ENCODE measurements at regions not wholly inside any gene's neighbourhood (a gene's known extent, or its start where the extent isn't known, plus 50 kb on each side); places are given as distances from the start of the nearest gene placed in this dataset.

DNA sequence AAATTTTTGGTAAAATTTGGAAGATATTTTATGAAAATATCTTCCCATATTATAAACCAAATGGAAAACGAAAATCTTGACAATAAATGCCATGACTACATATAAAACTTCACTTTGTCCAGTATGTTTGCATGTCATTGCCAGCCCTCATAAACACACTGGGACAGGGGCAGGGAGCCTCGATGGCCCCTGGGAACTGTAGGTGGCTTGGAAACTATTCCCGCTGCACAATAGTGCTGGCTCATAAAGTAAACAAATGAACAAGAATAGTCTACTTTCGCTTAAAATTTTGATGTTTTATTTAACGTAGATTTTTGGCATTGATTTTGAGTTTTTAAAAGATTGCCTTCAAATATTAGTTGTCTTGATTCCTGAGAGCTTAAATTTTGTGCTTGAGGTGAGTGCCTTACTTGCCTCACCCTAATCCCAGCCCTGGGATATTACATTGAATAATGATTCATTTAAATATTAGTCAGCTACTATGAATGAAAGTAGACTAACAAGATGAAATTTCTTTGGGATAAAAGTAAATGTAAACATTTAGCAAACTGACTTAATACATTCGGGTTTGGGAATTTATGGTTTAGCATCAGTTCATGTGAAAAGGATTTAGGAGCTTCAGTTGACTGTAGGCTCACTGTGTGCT lies 74.0 kb upstream of the PKP2 start:
- no peak for TF ChIP-seq NR3C1 (IDR thresholded peaks at IDR 0.05)
- TF ChIP-seq, protein P1, sequence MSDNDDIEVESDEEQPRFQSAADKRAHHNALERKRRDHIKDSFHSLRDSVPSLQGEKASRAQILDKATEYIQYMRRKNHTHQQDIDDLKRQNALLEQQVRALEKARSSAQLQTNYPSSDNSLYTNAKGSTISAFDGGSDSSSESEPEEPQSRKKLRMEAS (IDR thresholded peaks at IDR 0.05), result no peak
- TF ChIP-seq, protein P2, sequence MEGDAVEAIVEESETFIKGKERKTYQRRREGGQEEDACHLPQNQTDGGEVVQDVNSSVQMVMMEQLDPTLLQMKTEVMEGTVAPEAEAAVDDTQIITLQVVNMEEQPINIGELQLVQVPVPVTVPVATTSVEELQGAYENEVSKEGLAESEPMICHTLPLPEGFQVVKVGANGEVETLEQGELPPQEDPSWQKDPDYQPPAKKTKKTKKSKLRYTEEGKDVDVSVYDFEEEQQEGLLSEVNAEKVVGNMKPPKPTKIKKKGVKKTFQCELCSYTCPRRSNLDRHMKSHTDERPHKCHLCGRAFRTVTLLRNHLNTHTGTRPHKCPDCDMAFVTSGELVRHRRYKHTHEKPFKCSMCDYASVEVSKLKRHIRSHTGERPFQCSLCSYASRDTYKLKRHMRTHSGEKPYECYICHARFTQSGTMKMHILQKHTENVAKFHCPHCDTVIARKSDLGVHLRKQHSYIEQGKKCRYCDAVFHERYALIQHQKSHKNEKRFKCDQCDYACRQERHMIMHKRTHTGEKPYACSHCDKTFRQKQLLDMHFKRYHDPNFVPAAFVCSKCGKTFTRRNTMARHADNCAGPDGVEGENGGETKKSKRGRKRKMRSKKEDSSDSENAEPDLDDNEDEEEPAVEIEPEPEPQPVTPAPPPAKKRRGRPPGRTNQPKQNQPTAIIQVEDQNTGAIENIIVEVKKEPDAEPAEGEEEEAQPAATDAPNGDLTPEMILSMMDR (IDR thresholded peaks at IDR 0.05), result no peak
- TF ChIP-seq POLR2AphosphoS2 (conservative IDR thresholded peaks at IDR 0.05; ENCODE audit: low read length), result no peak
- TF ChIP-seq, protein P3, sequence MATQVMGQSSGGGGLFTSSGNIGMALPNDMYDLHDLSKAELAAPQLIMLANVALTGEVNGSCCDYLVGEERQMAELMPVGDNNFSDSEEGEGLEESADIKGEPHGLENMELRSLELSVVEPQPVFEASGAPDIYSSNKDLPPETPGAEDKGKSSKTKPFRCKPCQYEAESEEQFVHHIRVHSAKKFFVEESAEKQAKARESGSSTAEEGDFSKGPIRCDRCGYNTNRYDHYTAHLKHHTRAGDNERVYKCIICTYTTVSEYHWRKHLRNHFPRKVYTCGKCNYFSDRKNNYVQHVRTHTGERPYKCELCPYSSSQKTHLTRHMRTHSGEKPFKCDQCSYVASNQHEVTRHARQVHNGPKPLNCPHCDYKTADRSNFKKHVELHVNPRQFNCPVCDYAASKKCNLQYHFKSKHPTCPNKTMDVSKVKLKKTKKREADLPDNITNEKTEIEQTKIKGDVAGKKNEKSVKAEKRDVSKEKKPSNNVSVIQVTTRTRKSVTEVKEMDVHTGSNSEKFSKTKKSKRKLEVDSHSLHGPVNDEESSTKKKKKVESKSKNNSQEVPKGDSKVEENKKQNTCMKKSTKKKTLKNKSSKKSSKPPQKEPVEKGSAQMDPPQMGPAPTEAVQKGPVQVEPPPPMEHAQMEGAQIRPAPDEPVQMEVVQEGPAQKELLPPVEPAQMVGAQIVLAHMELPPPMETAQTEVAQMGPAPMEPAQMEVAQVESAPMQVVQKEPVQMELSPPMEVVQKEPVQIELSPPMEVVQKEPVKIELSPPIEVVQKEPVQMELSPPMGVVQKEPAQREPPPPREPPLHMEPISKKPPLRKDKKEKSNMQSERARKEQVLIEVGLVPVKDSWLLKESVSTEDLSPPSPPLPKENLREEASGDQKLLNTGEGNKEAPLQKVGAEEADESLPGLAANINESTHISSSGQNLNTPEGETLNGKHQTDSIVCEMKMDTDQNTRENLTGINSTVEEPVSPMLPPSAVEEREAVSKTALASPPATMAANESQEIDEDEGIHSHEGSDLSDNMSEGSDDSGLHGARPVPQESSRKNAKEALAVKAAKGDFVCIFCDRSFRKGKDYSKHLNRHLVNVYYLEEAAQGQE (IDR thresholded peaks at IDR 0.05), result no peak
- TF ChIP-seq EHMT2 (IDR thresholded peaks at IDR 0.05; ENCODE audit: low read depth), result no peak
- TF ChIP-seq, protein P4, sequence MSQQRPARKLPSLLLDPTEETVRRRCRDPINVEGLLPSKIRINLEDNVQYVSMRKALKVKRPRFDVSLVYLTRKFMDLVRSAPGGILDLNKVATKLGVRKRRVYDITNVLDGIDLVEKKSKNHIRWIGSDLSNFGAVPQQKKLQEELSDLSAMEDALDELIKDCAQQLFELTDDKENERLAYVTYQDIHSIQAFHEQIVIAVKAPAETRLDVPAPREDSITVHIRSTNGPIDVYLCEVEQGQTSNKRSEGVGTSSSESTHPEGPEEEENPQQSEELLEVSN (IDR thresholded peaks at IDR 0.05; ENCODE audit: borderline replicate concordance, low read depth), result no peak
- TF ChIP-seq POLR2A (IDR thresholded peaks at IDR 0.05; ENCODE audit: low read length), result no peak
- TF ChIP-seq RFX5 (IDR thresholded peaks at IDR 0.05), result no peak
- TF ChIP-seq, protein P5, sequence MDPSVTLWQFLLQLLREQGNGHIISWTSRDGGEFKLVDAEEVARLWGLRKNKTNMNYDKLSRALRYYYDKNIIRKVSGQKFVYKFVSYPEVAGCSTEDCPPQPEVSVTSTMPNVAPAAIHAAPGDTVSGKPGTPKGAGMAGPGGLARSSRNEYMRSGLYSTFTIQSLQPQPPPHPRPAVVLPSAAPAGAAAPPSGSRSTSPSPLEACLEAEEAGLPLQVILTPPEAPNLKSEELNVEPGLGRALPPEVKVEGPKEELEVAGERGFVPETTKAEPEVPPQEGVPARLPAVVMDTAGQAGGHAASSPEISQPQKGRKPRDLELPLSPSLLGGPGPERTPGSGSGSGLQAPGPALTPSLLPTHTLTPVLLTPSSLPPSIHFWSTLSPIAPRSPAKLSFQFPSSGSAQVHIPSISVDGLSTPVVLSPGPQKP (IDR thresholded peaks at IDR 0.05; ENCODE audit: low read depth, low read length), result no peak
- TF ChIP-seq RCOR1 (IDR thresholded peaks at IDR 0.05; ENCODE audit: low read depth, low read length), result no peak
- TF ChIP-seq, protein P6, sequence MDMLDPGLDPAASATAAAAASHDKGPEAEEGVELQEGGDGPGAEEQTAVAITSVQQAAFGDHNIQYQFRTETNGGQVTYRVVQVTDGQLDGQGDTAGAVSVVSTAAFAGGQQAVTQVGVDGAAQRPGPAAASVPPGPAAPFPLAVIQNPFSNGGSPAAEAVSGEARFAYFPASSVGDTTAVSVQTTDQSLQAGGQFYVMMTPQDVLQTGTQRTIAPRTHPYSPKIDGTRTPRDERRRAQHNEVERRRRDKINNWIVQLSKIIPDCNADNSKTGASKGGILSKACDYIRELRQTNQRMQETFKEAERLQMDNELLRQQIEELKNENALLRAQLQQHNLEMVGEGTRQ (IDR thresholded peaks at IDR 0.05), result no peak
